Stimulated activated CD8-positive, alpha-beta memory T cell treated with anti-CD3 and anti-CD28 coated beads, Interleukin-4, amount 100 ng/mL, for 24 hours (primary cell): ENCODE measurements at regions not wholly inside any gene's neighbourhood (a gene's known extent, or its start where the extent isn't known, plus 50 kb on each side); places are given as distances from the start of the nearest gene placed in this dataset.
"Not testable (repeated sequence)": the region's sequence is repeated elsewhere in the genome, so short reads cannot be mapped to it uniquely, and the experiment has no call there.

Experiments used
- DNase-seq: peaks from one replicate; pipeline ENCODE4 v3.0.0-alpha.2; 2020; ENCODE audit warnings: low read depth

DNA sequence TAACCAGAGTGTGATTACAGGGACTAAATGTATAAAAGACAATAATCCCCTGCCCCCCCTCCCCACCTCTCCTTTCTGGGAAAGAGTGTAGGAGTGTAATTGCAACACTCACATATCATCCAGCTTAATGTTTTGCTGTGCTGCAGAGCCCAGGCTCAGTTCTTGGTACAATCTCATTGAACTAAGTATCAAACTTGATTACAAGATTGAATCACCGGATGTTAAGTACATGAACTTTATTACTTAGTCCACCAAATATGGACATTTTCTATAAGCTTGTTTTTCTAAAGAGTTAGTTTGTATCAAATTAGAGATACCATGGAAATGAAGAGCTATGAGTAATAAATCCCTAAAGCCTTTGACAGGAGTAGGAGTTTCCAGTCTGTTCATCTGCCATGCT is 559.1 kb downstream of the ZNF674 start:
- DNase-seq = no peak

DNA sequence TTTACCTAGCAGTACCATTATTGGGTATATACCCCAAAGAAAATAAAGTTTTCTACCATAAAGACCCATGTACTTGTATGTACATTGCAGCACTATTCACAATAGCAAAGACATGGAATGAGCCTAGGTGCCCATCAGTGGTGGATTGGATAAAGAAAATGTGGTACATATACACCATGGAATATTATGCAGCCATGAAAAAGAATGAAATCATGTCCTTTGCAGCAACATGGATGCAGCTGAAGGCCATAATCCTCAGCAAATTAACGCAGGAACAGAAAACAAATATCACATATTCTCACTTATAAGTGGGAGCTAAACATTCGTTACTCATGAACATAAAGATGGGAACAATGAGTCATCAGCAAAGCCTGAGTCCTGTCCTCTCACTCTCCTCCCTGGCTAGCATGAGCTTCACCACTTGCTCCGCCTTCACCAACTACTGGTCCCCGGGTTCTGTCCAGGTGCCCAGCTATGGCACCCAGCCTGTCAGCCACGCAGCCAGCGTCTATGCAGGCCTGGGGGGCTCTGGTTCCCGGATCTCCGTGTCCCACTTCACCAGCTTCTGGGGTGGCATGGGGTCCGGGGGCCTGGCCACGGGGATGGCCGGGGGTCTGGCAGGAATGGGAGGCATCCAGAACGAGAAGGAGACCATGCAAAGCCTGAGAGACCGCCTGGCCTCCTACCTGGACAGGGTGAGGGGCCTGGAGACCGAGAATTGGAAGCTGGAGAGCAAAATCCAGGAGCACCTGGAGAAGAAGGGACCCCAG is 562.1 kb downstream of the ZNF674 start:
- DNase-seq = not testable (repeated sequence)

DNA sequence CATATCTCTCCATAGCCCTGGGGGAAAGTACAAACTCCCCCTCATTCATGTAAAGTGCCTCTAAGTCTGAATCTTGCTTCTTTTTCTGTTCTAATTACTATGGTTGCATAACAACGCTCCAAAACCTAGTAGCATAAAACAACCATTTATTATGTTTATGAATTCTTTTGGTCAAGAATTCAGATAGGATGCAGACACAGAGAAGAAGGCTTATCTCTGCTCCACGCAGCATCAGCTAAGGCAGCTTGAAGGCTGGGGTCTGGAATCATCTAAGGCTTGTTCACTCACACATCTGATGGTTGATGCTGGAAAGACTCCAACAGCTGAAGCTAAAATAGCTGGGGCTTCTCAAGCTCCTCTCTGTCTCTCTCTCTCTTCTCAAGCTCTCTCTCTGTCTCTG is 564.5 kb downstream of the ZNF674 start:
- DNase-seq = no peak

DNA sequence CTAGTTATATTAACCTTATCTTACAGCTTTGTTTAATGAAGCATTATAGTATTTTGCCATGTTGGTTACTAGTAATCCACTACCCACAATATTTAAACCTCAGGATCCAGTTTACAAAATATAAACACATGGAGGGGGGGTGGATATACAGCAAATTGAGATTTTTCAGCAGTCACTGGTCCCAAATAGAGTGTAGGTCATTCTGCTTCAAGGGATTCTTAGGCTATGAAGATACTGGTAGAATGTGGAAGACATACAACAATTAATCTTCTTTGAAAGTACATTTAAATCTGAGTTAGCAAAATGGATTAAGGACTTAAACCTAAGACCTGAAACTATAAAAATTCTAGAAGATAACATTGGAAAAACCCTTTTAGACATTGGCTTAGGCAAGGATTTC is 569.6 kb downstream of the ZNF674 start:
- no peak for DNase-seq

DNA sequence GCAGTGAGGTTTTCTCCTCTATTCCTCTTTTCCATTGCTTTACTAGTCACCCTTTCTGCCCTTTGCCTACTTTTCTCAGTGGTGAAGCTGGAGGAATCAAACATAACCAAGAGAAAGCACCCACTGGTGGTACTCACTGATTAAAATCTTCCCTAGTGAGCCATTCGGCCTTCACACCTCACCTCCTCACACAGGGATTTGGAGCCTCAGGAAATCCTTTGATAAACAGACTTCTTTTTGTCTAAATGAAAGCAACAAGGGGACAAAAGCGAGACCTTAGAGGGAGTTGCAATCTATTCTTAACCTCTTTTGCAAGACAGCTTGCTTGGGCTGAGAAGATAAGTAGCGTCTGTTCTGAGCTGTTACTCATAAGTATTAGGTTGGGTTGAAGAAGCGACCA is 572.6 kb downstream of the ZNF674 start:
- no peak for DNase-seq

DNA sequence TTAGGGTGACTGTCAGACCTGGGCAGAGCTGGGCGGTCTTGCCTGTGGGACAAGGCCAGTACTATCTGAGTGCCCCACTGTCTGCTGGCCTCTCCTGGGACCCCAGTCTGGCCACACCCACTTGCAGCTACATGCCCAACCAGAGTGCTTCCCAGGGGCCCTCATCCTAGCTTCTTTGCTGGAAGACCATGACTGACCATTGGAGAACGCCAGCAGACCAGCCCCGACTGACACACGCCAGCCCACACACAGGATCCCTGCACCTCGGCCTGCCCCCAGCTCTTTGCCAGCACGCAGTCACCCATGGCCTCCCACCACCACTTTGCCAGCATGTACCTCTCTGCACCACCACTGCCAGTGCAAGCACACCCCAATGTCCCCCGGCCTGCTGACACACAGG is 585.7 kb downstream of the ZNF674 start:
- DNase-seq = no peak

DNA sequence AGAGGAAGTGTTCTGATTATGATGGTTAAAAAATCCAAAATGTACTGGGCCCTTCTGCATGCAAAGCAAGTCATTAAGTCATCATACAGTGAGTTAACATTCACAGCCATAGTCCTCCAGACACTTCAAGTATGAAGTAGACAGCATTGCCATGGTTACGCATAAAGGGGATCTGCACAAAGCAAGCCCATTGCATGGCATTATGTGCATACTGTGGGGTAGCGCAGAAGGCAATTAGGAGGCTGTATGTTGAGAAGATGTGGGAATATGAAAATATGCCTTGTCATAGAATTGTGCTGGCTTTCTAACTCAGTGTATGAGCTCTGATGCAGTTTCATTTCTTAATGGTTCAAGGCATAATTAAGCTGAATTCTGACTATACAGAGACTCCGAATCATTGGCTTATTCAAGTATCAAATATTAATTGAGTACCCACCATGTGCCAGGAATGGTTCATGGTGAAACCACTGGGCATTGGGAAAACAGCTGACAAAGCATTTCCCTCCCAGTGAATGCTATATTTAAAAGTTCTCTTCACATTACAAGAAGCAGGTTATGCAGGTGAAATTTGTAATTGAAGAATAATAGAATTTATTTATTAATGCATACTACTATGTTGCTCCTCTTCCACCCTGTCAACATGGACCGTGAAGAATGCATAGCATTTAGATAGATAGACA is 588.9 kb downstream of the ZNF674 start:
- no peak for DNase-seq

DNA sequence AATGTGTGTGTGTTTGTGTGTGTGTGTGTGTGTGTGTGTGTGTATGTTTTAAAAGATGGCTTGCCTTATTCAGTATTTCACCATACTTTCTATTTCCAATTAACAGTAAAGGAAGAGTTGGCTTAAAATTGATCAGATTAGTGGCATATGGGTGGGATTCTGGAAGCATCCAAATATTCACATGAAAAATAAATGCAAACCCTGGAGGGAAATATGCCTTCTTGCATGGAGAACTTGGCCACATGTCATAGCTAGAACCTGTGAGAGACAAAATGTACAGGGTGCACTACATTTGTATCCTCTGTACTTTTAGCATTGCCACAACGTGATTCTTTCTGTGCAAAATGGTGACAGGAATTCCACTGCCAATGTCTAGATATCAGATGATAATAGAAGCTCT is 589.6 kb downstream of the ZNF674 start:
- DNase-seq = no peak

DNA sequence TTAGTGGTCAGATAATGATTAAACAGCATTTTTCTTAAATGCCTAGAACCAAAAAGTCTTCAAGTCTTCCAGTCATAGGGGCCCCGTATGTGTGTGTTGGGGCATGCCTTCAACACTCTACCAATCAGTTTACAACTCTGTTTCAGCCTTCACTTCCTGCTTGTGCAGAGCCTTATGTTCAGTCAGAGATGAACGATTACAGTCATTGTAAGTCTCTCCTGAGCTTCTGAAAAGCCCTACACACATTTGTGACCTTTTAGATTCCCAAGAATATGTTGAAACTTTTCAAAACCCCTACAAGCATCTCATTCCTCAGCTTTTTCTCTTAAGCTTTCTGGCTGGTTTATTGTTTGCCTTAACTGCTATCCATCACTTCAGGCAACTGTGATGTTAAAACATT is 591.2 kb downstream of the ZNF674 start:
- no peak for DNase-seq

DNA sequence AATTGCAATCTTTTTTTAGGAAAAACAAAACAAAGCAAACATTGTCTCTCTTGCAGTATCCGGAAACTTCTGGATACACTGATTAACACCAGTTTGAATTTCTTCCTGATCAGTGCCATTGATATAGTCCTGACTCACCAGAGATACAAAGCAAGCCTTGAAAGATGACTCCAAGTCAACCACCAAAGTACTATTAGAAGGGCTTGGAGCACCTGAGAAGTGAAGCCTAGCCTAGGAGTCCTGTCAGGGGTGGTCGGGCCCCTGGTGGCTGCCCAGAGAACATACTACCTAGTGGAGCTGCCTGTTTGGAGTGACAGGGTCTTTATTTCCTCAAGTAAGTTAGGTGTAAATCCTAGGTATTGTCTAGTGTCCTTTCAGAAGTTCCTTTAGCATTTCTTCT is 593.2 kb downstream of the ZNF674 start:
- no peak for DNase-seq

DNA sequence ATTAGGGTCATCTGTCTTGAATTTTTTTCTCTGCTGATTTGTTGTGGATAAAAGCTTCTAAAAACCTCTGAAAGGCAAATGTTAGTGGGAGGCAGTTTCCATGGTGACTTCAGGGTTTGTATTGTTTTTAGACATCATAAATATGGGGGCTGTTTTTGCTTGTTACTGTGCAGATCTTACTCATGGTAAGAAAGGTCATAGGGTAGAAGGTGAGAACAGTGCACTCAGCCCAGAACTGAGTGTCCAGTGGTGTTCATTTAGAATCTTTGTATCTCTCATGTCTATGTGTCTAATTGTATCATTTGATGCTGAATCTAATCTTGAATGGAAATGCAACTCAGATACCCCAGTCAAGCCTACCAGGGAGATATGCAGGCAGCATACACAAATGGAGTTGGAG is 609.8 kb downstream of the ZNF674 start:
- DNase-seq = no peak

DNA sequence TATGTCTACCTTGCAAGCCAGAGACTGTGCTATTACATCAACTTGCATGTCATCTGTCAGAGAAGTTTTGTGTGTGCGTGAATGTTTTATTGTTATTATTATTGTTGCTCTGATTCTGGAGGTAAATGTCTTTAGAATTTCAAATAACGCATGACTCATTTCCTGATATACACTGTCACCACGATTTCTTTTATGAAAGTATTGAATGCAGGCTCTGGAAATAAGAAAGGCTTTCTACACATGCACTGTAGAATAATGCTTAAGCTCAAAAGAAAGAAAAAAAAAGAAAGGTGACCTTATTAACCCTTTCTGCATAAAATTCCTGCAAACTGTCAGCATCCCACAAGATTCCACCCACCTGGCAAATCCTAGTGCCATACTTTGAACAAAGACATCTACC is 632.9 kb downstream of the ZNF674 start:
- DNase-seq = no peak

DNA sequence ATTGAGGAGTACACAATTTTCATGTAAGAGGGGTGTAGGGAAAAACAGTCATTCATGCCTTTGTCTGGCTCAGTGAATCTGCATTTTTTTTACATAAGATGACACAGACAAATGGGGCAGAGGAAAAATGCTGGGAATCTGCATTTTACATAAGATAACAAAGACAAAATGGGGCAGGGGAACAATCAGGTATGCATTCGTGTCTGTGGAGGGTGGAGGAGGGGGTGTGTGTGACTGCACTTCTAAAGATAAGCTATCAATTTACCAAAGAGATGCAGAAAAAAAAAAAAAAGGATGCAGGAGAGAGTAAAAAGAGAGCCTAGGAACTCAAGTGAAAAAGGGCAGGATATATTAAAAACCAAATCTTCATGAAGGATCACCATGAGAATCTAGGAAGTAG is 637.4 kb downstream of the ZNF674 start:
- no peak for DNase-seq

DNA sequence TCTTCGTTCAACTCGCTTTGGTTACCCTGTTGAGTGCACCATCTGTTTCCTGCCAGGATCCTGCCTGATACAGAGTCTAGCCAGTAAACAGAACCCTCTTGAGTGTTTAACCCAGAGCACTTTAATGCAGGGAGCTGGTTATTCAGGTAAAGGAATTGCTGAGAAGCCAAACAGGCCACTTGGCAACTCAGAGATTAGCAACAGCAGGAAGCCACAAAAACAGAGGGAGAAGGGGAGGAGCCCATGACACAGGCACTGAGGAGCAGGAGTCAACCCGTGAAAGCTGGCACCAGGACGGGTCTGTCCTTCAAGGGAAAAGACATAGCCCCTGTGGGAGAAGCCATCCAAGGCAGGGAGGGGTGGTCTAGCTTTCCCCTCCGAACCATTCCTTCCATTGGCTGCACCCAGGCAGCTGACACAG is 641.4 kb downstream of the ZNF674 start:
- no peak for DNase-seq

DNA sequence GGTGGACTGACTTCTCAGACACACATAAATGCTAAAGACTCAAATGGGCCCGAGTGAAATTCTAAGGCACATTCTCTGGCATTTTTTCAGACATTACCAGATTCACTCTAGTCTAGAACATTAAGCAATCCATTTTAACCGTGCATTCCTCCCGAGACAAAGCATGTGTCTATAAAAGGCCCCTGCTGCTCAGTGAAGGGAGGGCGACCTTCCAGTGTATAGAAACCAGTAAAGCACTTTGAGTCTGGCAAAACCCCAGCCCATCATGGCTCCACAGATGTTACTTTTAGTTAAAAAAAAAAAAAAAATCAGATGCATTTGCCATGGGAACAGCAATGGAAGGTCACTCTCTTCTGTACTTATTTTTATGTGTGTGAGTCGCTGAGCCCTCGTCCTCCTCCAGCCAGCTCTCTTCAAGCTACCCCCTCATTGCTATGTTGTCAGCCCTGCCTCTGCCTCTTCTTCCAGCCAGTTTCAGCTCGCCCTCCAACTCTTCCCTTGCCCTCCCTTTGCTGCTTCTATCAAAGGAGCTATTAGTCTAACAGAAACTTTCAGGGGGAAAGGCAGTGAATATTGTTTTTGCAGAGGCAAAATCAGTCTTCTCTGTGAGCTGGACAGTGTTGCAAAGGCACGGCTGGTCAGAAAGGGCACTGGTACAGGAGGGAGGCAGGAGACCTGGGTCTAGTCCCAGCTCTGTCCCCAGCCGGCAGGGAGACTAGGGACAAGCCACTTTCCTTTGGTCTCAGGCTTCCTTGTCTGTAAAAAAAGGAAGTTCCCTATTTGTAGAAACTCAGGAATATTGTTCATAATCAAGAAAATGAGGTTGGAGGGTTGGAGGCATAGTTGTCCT is 644.2 kb downstream of the ZNF674 start:
- no peak for DNase-seq

DNA sequence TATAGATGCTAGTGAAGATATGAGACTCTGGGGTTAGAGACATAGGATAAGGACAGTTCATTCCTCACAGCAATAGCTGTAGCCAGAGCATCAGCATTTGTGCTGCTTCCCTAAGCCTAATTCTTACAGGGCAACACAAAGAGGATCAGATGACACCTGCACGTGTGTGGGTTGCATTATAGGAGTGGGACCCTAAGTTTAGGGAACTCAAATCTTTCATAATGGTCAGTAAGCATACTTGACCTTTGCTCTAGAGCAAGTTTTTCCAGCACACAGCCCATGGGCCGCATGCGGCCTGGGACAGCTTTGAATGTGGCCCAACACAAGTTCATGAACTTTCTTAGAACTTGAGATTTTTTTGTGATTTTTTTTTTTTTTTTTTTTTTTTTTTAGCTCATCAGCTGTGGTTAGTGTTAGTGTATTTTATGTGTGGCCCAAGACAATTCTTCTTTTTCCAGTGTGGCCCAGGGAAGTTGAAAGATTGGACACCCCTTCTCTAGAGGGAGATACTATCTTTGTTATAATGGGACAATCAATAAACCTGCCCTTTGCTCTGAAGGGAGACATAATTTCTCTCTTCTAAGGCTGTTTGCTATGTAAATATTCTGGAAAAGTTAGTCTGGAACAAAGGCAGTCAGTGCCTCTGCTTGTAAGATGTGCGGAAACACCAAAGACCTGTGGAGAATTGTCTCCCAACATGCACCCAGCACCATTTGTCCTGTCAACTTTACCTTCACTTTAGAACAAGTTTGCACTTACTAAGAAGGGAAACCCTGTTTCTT is 650.2 kb downstream of the ZNF674 start:
- DNase-seq = no peak

DNA sequence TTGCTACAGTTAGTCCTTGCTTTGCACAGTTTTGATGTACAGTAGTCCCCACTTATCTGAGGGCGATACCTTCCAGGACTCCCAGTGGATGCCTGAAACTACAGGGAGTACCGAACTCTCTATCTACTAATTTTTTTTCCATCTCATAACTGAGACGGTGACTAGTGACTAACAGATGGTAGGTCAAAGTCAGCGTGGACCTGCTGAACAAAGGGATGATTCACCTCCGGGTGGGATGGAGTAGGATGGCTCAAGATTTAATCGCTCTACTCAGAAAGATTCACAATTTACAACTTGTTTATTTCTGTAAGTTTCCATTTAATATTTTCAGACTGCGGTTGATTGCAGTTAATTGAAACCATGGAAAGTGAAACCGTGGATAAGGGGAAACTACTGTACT is 655.8 kb downstream of the ZNF674 start:
- DNase-seq = no peak

DNA sequence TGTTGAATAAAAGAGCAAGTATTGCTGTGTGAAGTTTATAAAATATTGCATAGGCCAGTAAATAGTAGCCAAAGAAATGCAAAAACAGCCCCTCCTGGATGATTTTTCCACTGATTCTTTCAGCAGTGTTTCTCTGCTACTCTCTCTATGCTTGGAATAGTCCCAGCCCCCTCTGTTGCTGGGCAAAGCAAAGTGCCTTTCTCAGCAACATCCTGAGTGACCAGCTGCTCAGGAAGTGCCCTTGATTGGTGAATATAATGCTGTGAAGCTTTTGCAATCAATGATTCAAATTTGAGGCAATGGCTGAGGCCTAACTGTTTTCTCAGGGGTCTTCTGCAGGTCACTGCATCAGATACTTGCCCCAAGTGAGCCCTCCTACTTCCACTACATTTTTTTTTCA is 656.7 kb downstream of the ZNF674 start:
- no peak for DNase-seq

DNA sequence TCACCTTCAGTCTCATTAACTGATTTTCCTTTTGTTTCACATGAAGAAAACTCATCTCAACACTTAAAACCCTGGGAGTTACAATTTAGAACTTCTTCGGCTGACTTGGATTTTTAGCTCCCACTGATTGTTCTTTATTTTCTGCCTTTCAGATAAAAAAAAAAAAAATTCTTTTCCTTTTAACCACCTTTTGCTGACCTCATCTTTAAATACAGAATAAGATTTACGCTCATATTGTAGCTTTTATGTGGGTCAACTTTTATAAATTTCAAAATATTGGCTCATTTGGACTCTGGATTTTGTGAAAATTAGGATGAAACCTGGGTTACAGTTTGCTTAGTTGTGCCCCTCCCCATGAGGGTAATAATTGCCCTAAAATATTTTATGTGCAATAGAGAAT is 659.3 kb downstream of the ZNF674 start:
- DNase-seq = no peak

DNA sequence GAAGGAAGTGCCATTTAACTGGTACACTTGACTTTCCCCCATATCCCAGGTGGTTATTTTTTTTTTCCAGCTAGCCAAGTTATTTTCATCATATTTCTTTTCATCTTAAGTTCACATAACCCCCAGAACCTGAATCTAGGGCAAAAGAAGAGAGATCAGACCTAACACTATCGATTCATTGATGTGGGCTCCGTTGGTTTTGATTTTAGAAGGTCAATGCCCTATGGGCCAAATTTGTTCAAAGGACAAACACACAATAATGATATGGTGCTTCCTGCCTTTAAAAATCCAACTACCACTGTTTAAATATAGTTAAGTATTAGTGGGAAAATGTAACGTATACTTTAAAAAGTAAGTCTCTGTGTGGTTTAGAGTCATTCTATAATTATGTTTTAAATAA is 665.7 kb downstream of the ZNF674 start:
- no peak for DNase-seq

DNA sequence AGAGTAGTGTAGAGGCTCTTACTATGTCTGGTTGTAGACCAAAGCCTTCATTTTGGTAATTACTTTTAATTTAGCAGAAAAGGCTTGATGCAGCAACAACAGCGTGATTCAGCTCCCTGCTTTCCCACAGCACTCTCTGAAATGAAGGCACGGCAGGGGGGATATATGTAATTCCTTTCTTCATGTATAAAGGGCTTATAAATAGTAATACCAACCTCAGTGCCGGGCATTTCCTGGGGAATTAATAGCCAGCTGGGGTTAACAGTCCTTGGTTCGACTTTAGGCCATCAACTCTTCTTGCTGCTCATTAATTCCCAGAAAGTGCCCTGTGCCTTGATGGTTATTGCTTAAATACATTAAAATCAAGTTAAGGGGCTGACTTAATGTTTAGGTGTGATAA is 669.0 kb downstream of the ZNF674 start:
- DNase-seq = no peak

DNA sequence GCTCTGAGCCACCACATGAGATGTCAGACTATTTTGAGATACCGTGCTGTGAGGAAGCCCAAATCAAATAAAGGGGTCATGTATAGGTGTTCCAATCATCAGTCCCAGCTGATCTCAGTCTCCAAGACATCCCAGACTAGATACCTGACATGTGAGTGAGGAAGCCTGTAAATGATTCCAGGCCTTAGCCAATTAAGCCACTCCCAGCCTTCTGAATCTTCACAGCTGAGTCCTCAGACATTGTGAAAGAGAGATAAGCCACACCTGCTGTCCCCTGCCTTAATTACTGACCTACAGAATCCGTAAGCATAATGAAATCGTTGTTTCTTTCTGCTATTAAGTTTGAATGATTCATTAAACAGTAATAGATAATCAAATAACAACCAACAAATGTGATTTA is 671.4 kb downstream of the ZNF674 start:
- DNase-seq = no peak
